K562 (cell line): ENCODE measurements at regions not wholly inside any gene's neighbourhood (a gene's known extent, or its start where the extent isn't known, plus 50 kb on each side); places are given as distances from the start of the nearest gene placed in this dataset.
"Not testable (repeated sequence)": the region's sequence is repeated elsewhere in the genome, so short reads cannot be mapped to it uniquely, and the experiment has no call there.

Experiments used
- ATAC-seq: fragments of 200-7000 bp; cut with Tn5 transposase; 3 replicates; pipeline ENCODE4 v1.9.1; 2020; ENCODE audit warnings: moderate library complexity
- BruUV-seq: library from RNA; stranded (reverse); fragments of 400-500 nt; replicated peaks from 2 replicates; lab custom pipeline; 2021; lab: Mats Ljungman, UMichigan
- CTCF ChIA-PET: fragments of 300-600 bp; formaldehyde crosslinking; extraction: SDS; loops from one replicate; lab custom pipeline; 2021; ENCODE audit warnings: low intra/inter-chr PET ratio; lab: Yijun Ruan, JAX
- POLR2A ChIA-PET: fragments of 300-600, 350-650 bp; sonication (Branson Sonifier 250); formaldehyde crosslinking; extraction: SDS; loops from one replicate; lab custom pipeline; 2021; ENCODE audit warnings: antibody characterized with exemption, inconsistent platforms; lab: Yijun Ruan, JAX
- DNase-seq, 4 experiments: peaks; one replicate each; pipeline versions ENCODE4 v3.0.0 to v3.0.0-alpha.2; 2011 to 2018; ENCODE audit warnings: low spot score in 3 of 4, mixed read lengths in 3 of 4; ENCODE audit errors: extremely low read depth in 1 of 4
- FAIRE-seq: peaks from 2 replicates; lab custom pipeline; 2011; peaks lifted over from hg19 to GRCh38; lab: Jason Lieb, UNC
- H2AFZ ChIP-seq: 2 replicates; pipeline ENCODE4 v1.6.0; 2011; ENCODE audit warnings: low read depth, low read length, control low read depth, inconsistent platforms
- H3K27ac ChIP-seq: fragments of 200-600 bp; 3 replicates; pipeline ENCODE4 v1.8.0; 2011; ENCODE audit warnings: low read depth, mild to moderate bottlenecking, control low read depth, inconsistent platforms, low read length, moderate library complexity, mixed read lengths; ENCODE audit errors: extremely low read depth
- H3K27me3 ChIP-seq, 2 experiments: fragments of 300-600 bp in 1 of 2; 2 replicates in 1 of 2; 3 replicates in 1 of 2; pipeline versions ENCODE4 v1.6.0 to v1.8.0; 2011; ENCODE audit warnings: inconsistent platforms in 2 of 2, low read length in 2 of 2, mild to moderate bottlenecking in 1 of 2, mixed read lengths in 1 of 2, moderate library complexity in 1 of 2; ENCODE audit not compliant: control insufficient read depth in 2 of 2, insufficient read depth in 2 of 2
- H3K36me3 ChIP-seq: fragments of 300-600 bp; 3 replicates; pipeline ENCODE4 v1.8.0; 2011; ENCODE audit warnings: mild to moderate bottlenecking, low read length, inconsistent platforms; ENCODE audit not compliant: control insufficient read depth, insufficient read depth
- H3K4me1 ChIP-seq, 2 experiments: fragments of 200-600 bp in 1 of 2; replicated peaks in 1 of 2; 2 replicates in 1 of 2; 3 replicates in 1 of 2; pipeline versions ENCODE4 v1.5.1 to v1.8.0; 2011; ENCODE audit warnings: inconsistent platforms in 2 of 2, low read length in 2 of 2, mild to moderate bottlenecking in 1 of 2, mixed read lengths in 1 of 2, moderate library complexity in 1 of 2; ENCODE audit not compliant: control insufficient read depth in 2 of 2, insufficient read depth in 2 of 2
- H3K4me2 ChIP-seq: 2 replicates; pipeline ENCODE4 v1.6.1; 2011; ENCODE audit warnings: low read length, control low read depth, inconsistent platforms, mixed read lengths; ENCODE audit not compliant: insufficient read depth
- H3K4me3 ChIP-seq: fragments of 200-600 bp; sonication (generic), shearing (Covaris generic); 2 replicates; pipeline ENCODE4 v1.5.1; 2016; ENCODE audit warnings: control low read depth, inconsistent platforms
- H3K79me2 ChIP-seq: fragments of 200-600 bp; 3 replicates; pipeline ENCODE4 v1.8.0; 2011; ENCODE audit warnings: low read length, inconsistent platforms; ENCODE audit not compliant: control insufficient read depth, insufficient read depth
- H3K9ac ChIP-seq, 2 experiments: 2 replicates each; pipeline versions ENCODE4 v1.6.0 to v1.6.1; 2011; ENCODE audit warnings: low read depth in 2 of 2, low read length in 2 of 2, control low read depth in 1 of 2, inconsistent platforms in 1 of 2, mild to moderate bottlenecking in 1 of 2, mixed read lengths in 1 of 2; ENCODE audit not compliant: insufficient read depth in 1 of 2
- H3K9me1 ChIP-seq: one replicate; pipeline ENCODE4 v1.6.0; 2011; ENCODE audit warnings: inconsistent platforms, mild to moderate bottlenecking, low read length, moderate library complexity; ENCODE audit not compliant: control insufficient read depth, insufficient read depth
- H3K9me3 ChIP-seq: replicated peaks from 2 replicates; pipeline ENCODE4 v1.5.1; 2011; ENCODE audit warnings: low read depth, low read length, inconsistent platforms; ENCODE audit not compliant: control insufficient read depth, insufficient read depth
- H4K20me1 ChIP-seq: replicated peaks from 2 replicates; pipeline ENCODE4 v1.6.1; 2011; ENCODE audit warnings: low read length, inconsistent platforms, mixed read lengths; ENCODE audit not compliant: control insufficient read depth, insufficient read depth
- CBX3 ChIP-seq, 2 experiments: IDR thresholded peaks; 1 replicate in 1 of 2; 2 replicates in 1 of 2; pipeline ENCODE4 v1.6.1; 2012; ENCODE audit warnings: inconsistent platforms in 2 of 2, low read length in 2 of 2, borderline replicate concordance in 1 of 2, control low read depth in 1 of 2
- ESRRA ChIP-seq: fragments of 450-650 bp; IDR thresholded peaks from 2 replicates; pipeline ENCODE4 v1.6.1; 2014; ENCODE audit warnings: low read depth, mild to moderate bottlenecking, moderate library complexity, borderline replicate concordance
- ETS2 ChIP-seq: IDR thresholded peaks from 2 replicates; pipeline ENCODE4 v1.6.1; 2016; ENCODE audit warnings: borderline replicate concordance, missing genetic modification characterization, mild to moderate bottlenecking, moderate library complexity, missing compliant biosample characterization; ENCODE audit not compliant: poor library complexity, severe bottlenecking
- MTA2 ChIP-seq: fragments of 450-650 bp; IDR thresholded peaks from 2 replicates; pipeline ENCODE4 v1.6.1; 2016; ENCODE audit warnings: low read depth
- PRMT5 ChIP-seq: sonication (generic); formaldehyde crosslinking; IDR thresholded peaks from 2 replicates; pipeline ENCODE4 v1.5.0; 2020; ENCODE audit warnings: missing genetic modification reagents
- TGIF2 ChIP-seq: sonication (generic); formaldehyde crosslinking; IDR thresholded peaks from 2 replicates; pipeline ENCODE4 v1.8.1; 2022; ENCODE audit warnings: mild to moderate bottlenecking, missing genetic modification reagents, moderate library complexity
- ZNF778 ChIP-seq: fragments of 450-650 bp; formaldehyde crosslinking; IDR thresholded peaks from 2 replicates; pipeline ENCODE4 v1.4.0; 2020; ENCODE audit warnings: mild to moderate bottlenecking, moderate library complexity
- ZSCAN29 ChIP-seq: fragments of 450-650 bp; IDR thresholded peaks from 2 replicates; pipeline ENCODE4 v1.6.1; 2017
- WGBS: fragments of 100-300 bp; shearing (Covaris generic); methylation state at CpG from one replicate; pipeline ENCODE4 v1.1.6; 2016; ENCODE audit warnings: low coverage, mixed read lengths; ENCODE audit not compliant: insufficient coverage; ENCODE audit errors: missing lambda C conversion rate; 5-methylcytosine and 5-hydroxymethylcytosine counted together
- in situ Hi-C: fragments of 300-500 bp; cut with MboI; formaldehyde crosslinking; loops from 4 replicates; pipeline ENCODE4 v1.15.0; 2018; ENCODE audit warnings: inconsistent platforms, mixed read lengths
- intact Hi-C: fragments of 100-400 bp; cut with micrococcal nuclease; formaldehyde crosslinking; loops from 2 replicates; pipeline ENCODE4 v1.14.2; 2022

- H3K9me3 ChIP-seq, H3K36me3 ChIP-seq, DNase-seq, intact Hi-C loops, H3K79me2 ChIP-seq, H3K4me3 ChIP-seq, CTCF ChIA-PET, ATAC-seq, H3K27ac ChIP-seq, H3K9ac ChIP-seq, FAIRE-seq, BruUV-seq, in situ Hi-C loops, H4K20me1 ChIP-seq, H3K9me1 ChIP-seq, H3K4me1 ChIP-seq, H3K27me3 ChIP-seq, H2AFZ ChIP-seq: not testable (repeated sequence)
- peak overlapping the region; percentile 73; the same call in 1 of the 2 replicates for H3K4me2 ChIP-seq
- POLR2A ChIA-PET, result interaction anchor here (0.7 to 1.2 kb wide), 2 partner anchors 17 to 124 kb away, joined by 3 read pairs; no protein-coding TSS in a partner anchor
- WGBS, result 24% methylated on average over 4 of the region's 6 CpGs
Measured at GRCh38 chr22:25420114-25420441, 144.4 kb upstream of the GRK3 start.

DNA sequence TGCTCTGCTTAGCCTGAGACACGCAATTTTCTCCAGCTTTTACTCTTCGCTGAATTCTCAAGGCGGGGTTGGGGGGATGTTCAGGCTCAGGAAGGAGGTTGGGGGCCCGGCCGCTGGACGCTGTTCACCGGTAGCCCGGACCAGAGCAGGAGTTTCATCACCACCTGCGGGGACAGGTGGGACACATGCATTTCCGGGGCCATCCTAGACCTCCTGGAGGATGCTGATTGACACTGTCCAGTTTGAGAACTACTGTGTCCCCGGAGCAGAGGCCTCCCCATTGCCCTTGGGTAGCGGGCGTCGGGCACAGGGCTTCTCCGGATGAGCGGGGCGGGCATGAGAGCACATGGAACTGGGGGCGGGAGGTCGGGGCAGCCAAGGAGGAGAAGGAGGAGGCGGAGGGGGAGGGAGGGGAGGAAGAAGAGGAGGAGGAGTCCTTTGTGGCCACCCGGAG is 144.0 kb upstream of the GRK3 start:
- H3K9me1 ChIP-seq, result no peaks in the 10 kb centered on the region
- in situ Hi-C loops, result no loop called here
- FAIRE-seq (no peak), DNase-seq (no peak), ATAC-seq (no peak)
- H3K9ac ChIP-seq, result no peak overlapping the region
- no peak overlapping the region for H3K4me3 ChIP-seq
- H3K9me3 ChIP-seq, result no peaks in the 10 kb centered on the region
- no peaks in the 10 kb centered on the region for H3K79me2 ChIP-seq
- 80% methylated on average over 6 of the region's 21 CpGs for WGBS
- intact Hi-C loops, result no loop called here
- no peaks in the 10 kb centered on the region for H3K27me3 ChIP-seq
- no peaks in the 10 kb centered on the region for H3K36me3 ChIP-seq
- BruUV-seq, result no TSS peak
- H3K27ac ChIP-seq, result no peak overlapping the region
- CTCF ChIA-PET, result no interaction called here
- no peak overlapping the region for H2AFZ ChIP-seq
- peaks cover 3 to 5% of the 10 kb centered on the region in 2 experiments; a peak in 4 of 5 replicates for H3K4me1 ChIP-seq
- no peak overlapping the region for H3K4me2 ChIP-seq
- TF ChIP-seq TGIF2 (no peak), PRMT5 (CRISPR knock-in tag) (no peak), CBX3 (IDR thresholded peaks at IDR 0.05; ENCODE audit: borderline replicate concordance in 1 of 2, low read length in 2 of 2) (no peak), ETS2 (tag) (no peak), ZNF778 (CRISPR knock-in tag) (no peak), ESRRA (no peak), MTA2 (no peak), ZSCAN29 (no peak)
- no peaks in the 10 kb centered on the region for H4K20me1 ChIP-seq
- POLR2A ChIA-PET, result interaction anchor here (1.2 kb wide), 1 partner anchor 17 kb away, joined by 3 read pairs; no protein-coding TSS in a partner anchor
